Mucosa of descending colon (tissue), 3 donors: ENCODE measurements at regions not wholly inside any gene's neighbourhood (a gene's known extent, or its start where the extent isn't known, plus 50 kb on each side); places are given as distances from the start of the nearest gene placed in this dataset.
A peak's percentile ranks its signal among the peaks of the same experiment; 100 is the strongest.

Experiments
- ATAC-seq: fragments of 200-7000 bp; cut with Tn5 transposase; one replicate; pipeline ENCODE4 v1.9.1; 2020; ENCODE audit warnings: mild to moderate bottlenecking, moderate library complexity
- DNase-seq, 3 donors: peaks; one replicate each; pipeline ENCODE4 v3.0.0-alpha.2; 2020
- H3K36me3 ChIP-seq: fragments of 200-600 bp; one replicate; pipeline ENCODE4 v1.8.0; 2021; ENCODE audit warnings: low read depth, mild to moderate bottlenecking
- H3K4me1 ChIP-seq: fragments of 200-600 bp; one replicate; pipeline ENCODE4 v1.8.0; 2021; ENCODE audit warnings: low read depth, mild to moderate bottlenecking
- H3K4me3 ChIP-seq: fragments of 200-600 bp; one replicate; pipeline ENCODE4 v1.8.0; 2021; ENCODE audit warnings: mild to moderate bottlenecking
- H3K9me3 ChIP-seq: fragments of 200-600 bp; one replicate; pipeline ENCODE4 v1.8.0; 2021; ENCODE audit warnings: mild to moderate bottlenecking
- intact Hi-C, 2 donors: fragments of 100-400 bp; cut with DNase I in 1 of 2; cut with micrococcal nuclease in 1 of 2; formaldehyde crosslinking; loops; one replicate each; pipeline versions ENCODE4 v1.11.0 to v1.11.1; 2022; cut with DNase I, micrococcal nuclease
- TF ChIP-seq, protein P1 (sequence below): fragments of 200-600 bp; IDR thresholded peaks from one replicate; pipeline ENCODE4 v1.8.0; 2022; ENCODE audit warnings: antibody characterized with exemption, mild to moderate bottlenecking
- donor health status: DM: no; HTN: no; CAD: no; lungs with moderate emphysema.
- donor health status: DM: no; HTN: no; CAD: no.
- donor health status: DM: no; HTN: yes; CAD: no.

DNA sequence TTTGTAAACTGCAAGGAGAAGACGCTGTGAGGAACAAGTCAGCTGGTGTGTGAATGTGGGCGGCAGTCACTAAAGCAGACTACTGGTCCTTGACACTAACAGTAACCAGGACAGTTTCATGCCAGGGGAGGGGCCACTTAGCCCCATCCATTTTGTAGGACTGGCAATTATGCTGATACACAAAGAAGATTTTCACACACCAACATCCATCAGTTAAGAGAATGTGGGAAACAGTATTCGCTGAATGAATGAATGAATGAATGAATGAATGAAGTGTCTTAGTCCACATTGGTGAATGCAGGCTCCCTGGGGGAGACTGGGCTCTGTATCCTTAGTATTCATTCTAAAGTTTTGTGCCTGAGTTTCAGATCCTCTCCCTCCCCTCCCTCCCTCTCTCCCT is 590.4 kb downstream of the BRD1 start:
- Histone ChIP-seq H3K9me3 (no peaks in the 10 kb centered on the region), H3K36me3 (no peaks in the 10 kb centered on the region), H3K4me1 (no peaks in the 10 kb centered on the region), H3K4me3 (no peak overlapping the region)
- DNase-seq (no peak), ATAC-seq (no peak)
- TF ChIP-seq, protein P1, sequence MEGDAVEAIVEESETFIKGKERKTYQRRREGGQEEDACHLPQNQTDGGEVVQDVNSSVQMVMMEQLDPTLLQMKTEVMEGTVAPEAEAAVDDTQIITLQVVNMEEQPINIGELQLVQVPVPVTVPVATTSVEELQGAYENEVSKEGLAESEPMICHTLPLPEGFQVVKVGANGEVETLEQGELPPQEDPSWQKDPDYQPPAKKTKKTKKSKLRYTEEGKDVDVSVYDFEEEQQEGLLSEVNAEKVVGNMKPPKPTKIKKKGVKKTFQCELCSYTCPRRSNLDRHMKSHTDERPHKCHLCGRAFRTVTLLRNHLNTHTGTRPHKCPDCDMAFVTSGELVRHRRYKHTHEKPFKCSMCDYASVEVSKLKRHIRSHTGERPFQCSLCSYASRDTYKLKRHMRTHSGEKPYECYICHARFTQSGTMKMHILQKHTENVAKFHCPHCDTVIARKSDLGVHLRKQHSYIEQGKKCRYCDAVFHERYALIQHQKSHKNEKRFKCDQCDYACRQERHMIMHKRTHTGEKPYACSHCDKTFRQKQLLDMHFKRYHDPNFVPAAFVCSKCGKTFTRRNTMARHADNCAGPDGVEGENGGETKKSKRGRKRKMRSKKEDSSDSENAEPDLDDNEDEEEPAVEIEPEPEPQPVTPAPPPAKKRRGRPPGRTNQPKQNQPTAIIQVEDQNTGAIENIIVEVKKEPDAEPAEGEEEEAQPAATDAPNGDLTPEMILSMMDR, result no peak
- intact Hi-C loops, result no loop called here

DNA sequence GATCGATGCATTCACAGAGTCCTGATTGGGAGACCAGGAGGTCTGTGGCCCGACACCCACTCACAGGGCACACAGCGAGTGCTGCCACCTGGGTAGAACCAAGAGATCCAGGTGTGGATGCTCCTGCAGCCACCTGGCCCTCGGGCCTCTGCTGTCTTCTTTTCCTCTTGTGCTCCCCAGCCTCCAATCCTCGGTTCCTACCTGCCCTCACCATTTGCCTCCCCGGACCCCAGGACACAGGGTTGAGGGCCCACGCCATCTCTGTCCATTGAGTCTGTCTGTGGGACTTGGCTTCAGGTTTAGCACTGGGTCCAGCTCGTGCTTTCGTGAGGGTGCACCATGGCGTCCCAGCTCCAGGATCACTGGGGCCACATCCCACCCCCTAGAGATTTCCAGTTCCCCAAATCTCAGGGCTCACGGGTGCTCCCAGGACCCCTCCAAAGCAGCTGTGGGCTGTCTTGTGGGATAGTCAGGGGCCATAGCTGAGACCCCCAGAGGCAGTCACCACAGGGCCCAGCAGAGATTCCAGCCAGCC is 591.1 kb downstream of the BRD1 start:
- intact Hi-C loops, result no loop called here
- DNase-seq, result peak in 1 of 3 donors; percentile 27

DNA sequence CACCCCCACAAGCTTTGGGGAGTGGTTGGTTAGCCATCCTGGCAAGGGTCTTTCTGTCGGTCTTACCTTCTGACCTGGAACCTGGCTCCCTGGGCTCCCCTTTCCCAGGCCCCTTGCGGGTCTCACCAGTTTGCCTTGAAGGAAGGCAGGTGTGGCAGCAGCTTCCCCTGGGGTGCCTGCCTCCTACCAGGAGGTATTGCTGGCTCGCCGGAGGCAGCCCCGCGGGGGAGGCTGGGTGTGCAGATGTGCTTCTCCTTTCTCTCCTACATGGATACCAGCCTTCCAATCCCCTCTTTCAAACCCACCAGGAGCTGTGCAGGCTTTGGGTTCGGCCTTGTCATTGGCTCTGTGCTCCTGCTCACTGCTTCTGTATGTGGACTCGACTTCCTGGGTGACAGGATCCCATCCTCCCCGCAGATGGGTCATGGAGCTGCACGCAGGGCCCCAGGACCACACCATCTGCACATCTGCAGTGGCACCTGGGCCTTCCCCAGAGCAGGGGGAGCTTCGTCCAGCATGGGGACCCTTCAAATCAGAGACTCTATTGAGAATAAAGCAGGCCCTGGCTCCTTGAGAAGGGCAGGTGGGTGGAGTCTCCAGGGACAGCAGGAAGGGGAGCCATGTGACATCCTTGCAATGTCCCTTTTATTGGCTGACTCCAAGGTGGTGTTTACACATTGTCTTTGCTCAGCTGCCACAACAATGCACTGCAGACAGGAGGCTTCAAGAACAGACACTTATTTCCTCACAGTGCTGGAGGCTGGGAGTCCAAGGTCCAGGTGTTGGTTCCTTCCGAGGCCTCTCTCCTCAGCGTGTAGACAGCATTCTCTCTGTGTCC is 592.0 kb downstream of the BRD1 start:
- Histone ChIP-seq H3K9me3 (no peaks in the 10 kb centered on the region), H3K4me3 (no peak overlapping the region), H3K36me3 (no peaks in the 10 kb centered on the region), H3K4me1 (no peaks in the 10 kb centered on the region)
- intact Hi-C loops, result no loop called here
- TF ChIP-seq, protein P1, result no peak
- peak; percentile 88 for ATAC-seq
- DNase-seq, result peak in 2 of 3 donors; percentile 33 to 45

More for the DNA sequence above, 591.1 kb downstream of the BRD1 start:
- ATAC-seq, result no peak
- no peaks in the 10 kb centered on the region for H3K9me3 ChIP-seq
- no peaks in the 10 kb centered on the region for H3K36me3 ChIP-seq
- H3K4me3 ChIP-seq, result no peak overlapping the region
- no peaks in the 10 kb centered on the region for H3K4me1 ChIP-seq
- TF ChIP-seq, protein P1, result no peak

DNA sequence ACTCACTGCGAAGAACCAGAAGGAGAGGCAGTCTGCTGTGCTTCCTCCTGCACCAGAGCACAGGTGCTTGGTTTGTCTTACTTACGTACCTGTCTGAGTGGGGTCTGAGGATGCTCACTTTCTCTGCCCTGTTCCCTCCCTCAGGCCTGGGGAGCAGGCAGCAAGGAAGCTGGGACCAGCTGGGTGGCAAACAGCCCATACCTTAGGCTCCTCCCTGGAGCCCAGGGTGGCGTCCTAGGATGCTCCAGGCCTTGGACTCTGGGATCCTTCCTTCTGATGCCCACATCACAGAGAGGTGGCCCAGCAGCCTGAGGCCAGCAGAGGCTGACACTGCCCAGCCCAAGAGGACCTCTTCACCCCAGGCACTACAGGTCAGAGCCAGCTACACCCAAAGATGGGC is 593.2 kb downstream of the BRD1 start:
- Histone ChIP-seq H3K4me1 (no peaks in the 10 kb centered on the region), H3K36me3 (no peaks in the 10 kb centered on the region), H3K4me3 (no peak overlapping the region), H3K9me3 (no peaks in the 10 kb centered on the region)
- TF ChIP-seq, protein P1, result no peak
- ATAC-seq (no peak), DNase-seq (peak in 1 of 3 donors; percentile 13)
- intact Hi-C loops, result no loop called here

DNA sequence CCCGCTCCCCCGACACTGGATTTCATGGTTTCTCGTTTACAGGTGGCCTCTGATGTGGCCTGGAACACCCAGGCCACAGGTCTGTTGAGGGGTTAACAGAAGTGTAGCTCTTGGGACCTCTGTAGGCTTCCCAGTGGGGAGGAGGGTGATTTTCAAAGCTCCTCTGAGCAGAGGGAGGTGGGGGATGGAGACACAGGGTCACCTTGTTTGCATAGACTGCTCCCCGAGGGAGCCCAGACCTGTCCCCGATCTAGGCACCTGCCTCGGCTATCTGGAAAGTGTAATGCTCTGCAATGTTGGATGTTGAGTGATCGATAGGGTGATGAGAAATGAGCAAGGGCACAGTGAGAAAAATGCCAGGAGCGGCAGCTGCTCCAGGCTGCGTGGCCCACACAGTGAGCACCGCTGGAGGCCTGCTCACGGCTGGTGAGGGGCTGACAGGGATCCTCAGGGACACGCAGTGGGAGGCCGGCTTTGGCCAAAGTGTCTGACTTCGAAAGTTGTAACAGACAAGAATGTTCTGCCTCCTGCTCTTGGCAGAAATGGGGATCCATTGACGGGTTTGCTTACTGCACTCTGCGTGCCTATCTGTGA is 594.1 kb downstream of the BRD1 start:
- TF ChIP-seq, protein P1, result no peak
- Histone ChIP-seq H3K36me3 (no peaks in the 10 kb centered on the region), H3K4me1 (no peaks in the 10 kb centered on the region), H3K9me3 (no peaks in the 10 kb centered on the region), H3K4me3 (no peak overlapping the region)
- intact Hi-C loops, result no loop called here
- peak in 1 of 3 donors; percentile 32 for DNase-seq
- ATAC-seq, result no peak
